ENCODE measurements at regions not wholly inside any gene's neighbourhood (a gene's known extent, or its start where the extent isn't known, plus 50 kb on each side); places are given as distances from the start of the nearest gene placed in this dataset.

DNA sequence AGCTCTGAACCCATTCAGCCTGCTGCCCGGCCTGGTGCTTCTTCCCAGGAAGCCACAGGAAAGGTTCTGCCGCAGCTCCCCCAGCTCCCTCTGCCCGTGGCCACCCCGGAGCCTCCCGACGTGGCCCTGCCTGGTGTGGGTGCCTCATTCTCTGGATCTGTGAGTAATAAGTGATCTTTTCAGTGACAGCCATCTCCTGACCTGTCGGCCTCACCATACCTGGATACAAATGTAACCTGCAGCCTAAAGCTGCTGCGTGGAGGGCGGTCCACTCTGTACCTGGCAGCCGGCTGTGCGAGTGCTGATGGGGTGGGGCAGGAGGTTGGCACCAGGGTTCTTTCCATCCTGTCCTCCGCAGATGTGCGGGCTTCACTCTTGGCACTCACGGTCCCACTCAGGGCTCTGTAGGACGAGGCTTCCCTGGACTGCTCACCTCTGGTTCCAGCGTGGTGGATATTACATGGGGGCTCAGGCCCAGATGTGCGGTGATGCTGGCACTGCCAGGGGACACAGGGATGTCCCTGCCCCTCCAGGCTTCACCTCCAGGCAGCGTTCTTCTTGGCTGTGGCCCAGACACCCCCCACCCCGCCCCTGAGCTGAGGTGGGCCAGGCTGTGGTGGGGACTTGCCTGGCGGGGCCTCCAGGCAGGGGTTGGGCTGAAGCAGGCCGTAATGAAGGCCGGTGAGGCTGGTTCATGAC is 748.5 kb downstream of the BRD1 start:
- Histone ChIP-seq H3K27ac (ENCODE audit: extremely low read depth, low read depth, low read length) (no peak overlapping the region), H3K9me3 (ENCODE audit: control insufficient read depth, insufficient read depth, low read depth, low read length) (no peaks in the 10 kb centered on the region), H3K4me3 (ENCODE audit: low read depth, low read length) (no peak overlapping the region), H3K4me1 (ENCODE audit: control insufficient read depth, insufficient read depth, low read length) (no peaks in the 10 kb centered on the region), H3K36me3 (ENCODE audit: control insufficient read depth in 2 of 2, insufficient read depth in 1 of 2, low read length in 2 of 2) (no peaks in the 10 kb centered on the region)
- POLR2A ChIA-PET, result no interaction called here
- TF ChIP-seq BCL11A (tag by site-specific recombination; IDR thresholded peaks at IDR 0.05; ENCODE audit: low read depth) (no peak), ZSCAN5A (tag by site-specific recombination; IDR thresholded peaks at IDR 0.05) (no peak), ZNF19 (tag by site-specific recombination; IDR thresholded peaks at IDR 0.05; ENCODE audit: low read depth) (no peak), ZNF302 (tag by site-specific recombination; IDR thresholded peaks at IDR 0.05; ENCODE audit: low read depth) (no peak), ZFP37 (tag by site-specific recombination; IDR thresholded peaks at IDR 0.05) (no peak), PBX3 (CRISPR knock-in tag; IDR thresholded peaks at IDR 0.05) (no peak), INSM2 (tag by site-specific recombination; IDR thresholded peaks at IDR 0.05) (no peak), ZNF394 (tag by site-specific recombination; IDR thresholded peaks at IDR 0.05; ENCODE audit: borderline replicate concordance) (no peak)
- TF ChIP-seq, protein P1, sequence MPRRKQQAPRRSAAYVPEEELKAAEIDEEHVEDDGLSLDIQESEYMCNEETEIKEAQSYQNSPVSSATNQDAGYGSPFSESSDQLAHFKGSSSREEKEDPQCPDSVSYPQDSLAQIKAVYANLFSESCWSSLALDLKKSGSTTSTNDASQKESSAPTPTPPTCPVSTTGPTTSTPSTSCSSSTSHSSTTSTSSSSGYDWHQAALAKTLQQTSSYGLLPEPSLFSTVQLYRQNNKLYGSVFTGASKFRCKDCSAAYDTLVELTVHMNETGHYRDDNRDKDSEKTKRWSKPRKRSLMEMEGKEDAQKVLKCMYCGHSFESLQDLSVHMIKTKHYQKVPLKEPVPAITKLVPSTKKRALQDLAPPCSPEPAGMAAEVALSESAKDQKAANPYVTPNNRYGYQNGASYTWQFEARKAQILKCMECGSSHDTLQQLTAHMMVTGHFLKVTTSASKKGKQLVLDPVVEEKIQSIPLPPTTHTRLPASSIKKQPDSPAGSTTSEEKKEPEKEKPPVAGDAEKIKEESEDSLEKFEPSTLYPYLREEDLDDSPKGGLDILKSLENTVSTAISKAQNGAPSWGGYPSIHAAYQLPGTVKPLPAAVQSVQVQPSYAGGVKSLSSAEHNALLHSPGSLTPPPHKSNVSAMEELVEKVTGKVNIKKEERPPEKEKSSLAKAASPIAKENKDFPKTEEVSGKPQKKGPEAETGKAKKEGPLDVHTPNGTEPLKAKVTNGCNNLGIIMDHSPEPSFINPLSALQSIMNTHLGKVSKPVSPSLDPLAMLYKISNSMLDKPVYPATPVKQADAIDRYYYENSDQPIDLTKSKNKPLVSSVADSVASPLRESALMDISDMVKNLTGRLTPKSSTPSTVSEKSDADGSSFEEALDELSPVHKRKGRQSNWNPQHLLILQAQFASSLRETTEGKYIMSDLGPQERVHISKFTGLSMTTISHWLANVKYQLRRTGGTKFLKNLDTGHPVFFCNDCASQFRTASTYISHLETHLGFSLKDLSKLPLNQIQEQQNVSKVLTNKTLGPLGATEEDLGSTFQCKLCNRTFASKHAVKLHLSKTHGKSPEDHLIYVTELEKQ (tag by site-specific recombination; IDR thresholded peaks at IDR 0.05; ENCODE audit: borderline replicate concordance), result no peak
- CTCF ChIA-PET, result interaction anchor here (1.2 kb wide), 1 partner anchor 226 kb away, joined by 3 read pairs; no protein-coding TSS in a partner anchor

GRCh38 chr22:49078076-49078710 is 749.5 kb downstream of the BRD1 start:
- H3K4me1 ChIP-seq (ENCODE audit: control insufficient read depth, insufficient read depth, low read length), result no peaks in the 10 kb centered on the region
- H3K36me3 ChIP-seq (ENCODE audit: control insufficient read depth in 2 of 2, insufficient read depth in 1 of 2, low read length in 2 of 2), result no peaks in the 10 kb centered on the region
- no peak overlapping the region for H3K27ac ChIP-seq (ENCODE audit: extremely low read depth, low read depth, low read length)
- CTCF ChIA-PET, result interaction anchor here (0.6 to 1.2 kb wide), 2 partner anchors 227 to 385 kb away, joined by 3 read pairs; no protein-coding TSS in a partner anchor
- no peak overlapping the region for H3K4me3 ChIP-seq (ENCODE audit: low read depth, low read length)
- H3K9me3 ChIP-seq (ENCODE audit: control insufficient read depth, insufficient read depth, low read depth, low read length), result no peaks in the 10 kb centered on the region
- POLR2A ChIA-PET, result no interaction called here
- TF ChIP-seq, protein P2, sequence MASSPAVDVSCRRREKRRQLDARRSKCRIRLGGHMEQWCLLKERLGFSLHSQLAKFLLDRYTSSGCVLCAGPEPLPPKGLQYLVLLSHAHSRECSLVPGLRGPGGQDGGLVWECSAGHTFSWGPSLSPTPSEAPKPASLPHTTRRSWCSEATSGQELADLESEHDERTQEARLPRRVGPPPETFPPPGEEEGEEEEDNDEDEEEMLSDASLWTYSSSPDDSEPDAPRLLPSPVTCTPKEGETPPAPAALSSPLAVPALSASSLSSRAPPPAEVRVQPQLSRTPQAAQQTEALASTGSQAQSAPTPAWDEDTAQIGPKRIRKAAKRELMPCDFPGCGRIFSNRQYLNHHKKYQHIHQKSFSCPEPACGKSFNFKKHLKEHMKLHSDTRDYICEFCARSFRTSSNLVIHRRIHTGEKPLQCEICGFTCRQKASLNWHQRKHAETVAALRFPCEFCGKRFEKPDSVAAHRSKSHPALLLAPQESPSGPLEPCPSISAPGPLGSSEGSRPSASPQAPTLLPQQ (tag by site-specific recombination; IDR thresholded peaks at IDR 0.05), result no peak
- no peak for TF ChIP-seq ZNF416 (tag by site-specific recombination; IDR thresholded peaks at IDR 0.05)
